ENCODE measurements at regions not wholly inside any gene's neighbourhood (a gene's known extent, or its start where the extent isn't known, plus 50 kb on each side); places are given as distances from the start of the nearest gene placed in this dataset.

GRCh38 chr6:45756606-45757005 lies 259.1 kb downstream of the CLIC5 start:
- H2AFZ ChIP-seq (ENCODE audit: insufficient read depth, low read depth, low read length, poor library complexity, severe bottlenecking), result no peak overlapping the region
- H3K4me3 ChIP-seq (replicated peaks in 1 of 3; ENCODE audit: low read depth in 2 of 3, low read length in 3 of 3), result no peak overlapping the region
- intact Hi-C loops (cut with micrococcal nuclease), result no loop called here
- H3K27ac ChIP-seq (ENCODE audit: low read depth in 1 of 2, low read length in 2 of 2), result no peak overlapping the region
- H3K36me3 Mint-ChIP-seq, result no peaks in the 10 kb centered on the region
- no peaks in the 10 kb centered on the region for H3K27me3 ChIP-seq (ENCODE audit: control insufficient read depth in 2 of 2, insufficient read depth in 2 of 2, low read length in 2 of 2)
- no peak overlapping the region for H3K4me3 Mint-ChIP-seq
- DNase-seq, result no peak
- H3K4me2 ChIP-seq (replicated peaks; ENCODE audit: extremely low read depth, low read length, poor library complexity, severe bottlenecking), result no peak overlapping the region
- H3K79me2 ChIP-seq (ENCODE audit: insufficient read depth, low read length), result no peaks in the 10 kb centered on the region
- H3K9me3 ChIP-seq (replicated peaks in 1 of 2; ENCODE audit: control insufficient read depth in 1 of 2, insufficient read depth in 1 of 2, low read length in 2 of 2), result no peaks in the 10 kb centered on the region
- no CpG with 5 or more reads among the region's 3 CpGs for WGBS (ENCODE audit: insufficient coverage)
- no peaks in the 10 kb centered on the region for H4K20me1 ChIP-seq (ENCODE audit: insufficient read depth, low read length)
- H3K27me3 Mint-ChIP-seq (ENCODE audit: low read depth in 3 of 3), result peaks cover 0 to 5% (median 2%) of the 10 kb centered on the region in 3 donors
- H3K9me3 Mint-ChIP-seq, result no peaks in the 10 kb centered on the region
- TF ChIP-seq CTCF (IDR thresholded peaks at IDR 0.05), result no peak
- H3K9ac ChIP-seq (ENCODE audit: insufficient read depth, low read length, poor library complexity, severe bottlenecking), result no peak overlapping the region
- H3K27ac Mint-ChIP-seq, result no peak overlapping the region
- peaks cover 2% of the 10 kb centered on the region for H3K4me1 Mint-ChIP-seq
- no peaks in the 10 kb centered on the region for H3K4me1 ChIP-seq (ENCODE audit: control insufficient read depth in 1 of 2, insufficient read depth in 2 of 2, low read length in 2 of 2)
- no peaks in the 10 kb centered on the region for H3K36me3 ChIP-seq (replicated peaks in 1 of 2; ENCODE audit: control insufficient read depth in 1 of 2, insufficient read depth in 2 of 2, low read length in 2 of 2)

GRCh38 chr6:45754432-45754831 lies 261.2 kb downstream of the CLIC5 start:
- Mint-ChIP-seq H3K36me3 (no peaks in the 10 kb centered on the region), H3K4me3 (no peak overlapping the region), H3K27ac (no peak overlapping the region), H3K9me3 (no peaks in the 10 kb centered on the region), H3K4me1 (peaks cover 8% of the 10 kb centered on the region), H3K27me3 (ENCODE audit: low read depth in 3 of 3) (peaks cover 0 to 5% (median 2%) of the 10 kb centered on the region in 3 donors)
- Histone ChIP-seq H3K9ac (ENCODE audit: insufficient read depth, low read length, poor library complexity, severe bottlenecking) (no peak overlapping the region), H3K4me1 (ENCODE audit: control insufficient read depth in 1 of 2, insufficient read depth in 2 of 2, low read length in 2 of 2) (no peaks in the 10 kb centered on the region), H3K9me3 (replicated peaks in 1 of 2; ENCODE audit: control insufficient read depth in 1 of 2, insufficient read depth in 1 of 2, low read length in 2 of 2) (no peaks in the 10 kb centered on the region), H3K4me3 (replicated peaks in 1 of 3; ENCODE audit: low read depth in 2 of 3, low read length in 3 of 3) (no peak overlapping the region), H4K20me1 (ENCODE audit: insufficient read depth, low read length) (no peaks in the 10 kb centered on the region), H3K36me3 (replicated peaks in 1 of 2; ENCODE audit: control insufficient read depth in 1 of 2, insufficient read depth in 2 of 2, low read length in 2 of 2) (no peaks in the 10 kb centered on the region), H3K79me2 (ENCODE audit: insufficient read depth, low read length) (no peaks in the 10 kb centered on the region), H3K4me2 (replicated peaks; ENCODE audit: extremely low read depth, low read length, poor library complexity, severe bottlenecking) (no peak overlapping the region), H2AFZ (ENCODE audit: insufficient read depth, low read depth, low read length, poor library complexity, severe bottlenecking) (no peak overlapping the region), H3K27me3 (ENCODE audit: control insufficient read depth in 2 of 2, insufficient read depth in 2 of 2, low read length in 2 of 2) (no peaks in the 10 kb centered on the region), H3K27ac (ENCODE audit: low read depth in 1 of 2, low read length in 2 of 2) (no peak overlapping the region)
- no peak for DNase-seq
- intact Hi-C loops (cut with micrococcal nuclease), result no loop called here
- TF ChIP-seq CTCF (IDR thresholded peaks at IDR 0.05), result no peak
- WGBS (ENCODE audit: insufficient coverage), result 98% methylated on average over 6 of the region's 9 CpGs
